Activated CD8-positive, alpha-beta memory T cell treated with anti-CD3 and anti-CD28 coated beads for 1 hour (primary cell): ENCODE measurements at regions not wholly inside any gene's neighbourhood (a gene's known extent, or its start where the extent isn't known, plus 50 kb on each side); places are given as distances from the start of the nearest gene placed in this dataset.
"Not testable (repeated sequence)": the region's sequence is repeated elsewhere in the genome, so short reads cannot be mapped to it uniquely, and the experiment has no call there.

Experiments used
- DNase-seq, 2 donors: peaks; one replicate each; pipeline ENCODE4 v3.0.0-alpha.2; 2020; ENCODE audit warnings: low read depth in 1 of 2; ENCODE audit errors: extremely low read depth in 1 of 2

DNA sequence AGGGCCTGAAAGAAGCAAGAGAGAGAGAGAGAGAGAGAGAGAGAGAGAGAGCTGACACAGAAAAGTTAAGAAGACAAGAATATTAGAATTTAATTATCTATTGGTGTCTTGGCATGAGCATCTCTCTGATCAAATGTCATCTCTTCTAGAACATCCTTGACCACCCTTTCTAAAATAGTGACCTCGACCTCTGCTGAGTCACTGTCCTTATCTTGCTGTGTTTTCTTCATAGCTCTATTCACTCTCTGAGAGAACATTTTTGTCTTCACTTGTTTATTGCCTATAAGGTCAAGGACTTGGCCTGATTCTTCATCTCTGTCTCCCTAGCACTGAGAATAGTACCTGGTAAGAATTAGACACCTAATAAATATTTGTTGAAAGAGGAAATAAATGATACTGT lies 383.8 kb upstream of the RPS23 start:
- DNase-seq: no peak

DNA sequence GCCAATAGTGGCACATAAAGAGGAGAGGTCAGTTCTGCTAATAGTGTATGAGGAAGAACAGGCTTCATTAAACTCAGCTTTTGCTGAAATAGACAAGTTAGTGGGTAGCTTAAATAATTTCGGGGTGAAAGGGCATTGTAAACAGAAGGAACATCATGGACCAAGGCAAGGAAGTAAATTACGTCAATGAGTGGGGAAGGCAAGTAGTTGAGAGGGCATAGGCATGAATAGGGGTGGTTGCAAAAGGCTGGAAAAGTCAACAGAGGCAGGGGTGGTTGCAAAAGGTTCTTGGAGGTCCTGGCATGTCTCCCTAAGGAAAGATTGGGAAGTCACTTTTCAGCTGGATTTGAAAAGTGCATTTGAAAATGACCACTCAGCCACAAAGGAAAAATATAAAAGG lies 383.3 kb upstream of the RPS23 start:
- no peak for DNase-seq

DNA sequence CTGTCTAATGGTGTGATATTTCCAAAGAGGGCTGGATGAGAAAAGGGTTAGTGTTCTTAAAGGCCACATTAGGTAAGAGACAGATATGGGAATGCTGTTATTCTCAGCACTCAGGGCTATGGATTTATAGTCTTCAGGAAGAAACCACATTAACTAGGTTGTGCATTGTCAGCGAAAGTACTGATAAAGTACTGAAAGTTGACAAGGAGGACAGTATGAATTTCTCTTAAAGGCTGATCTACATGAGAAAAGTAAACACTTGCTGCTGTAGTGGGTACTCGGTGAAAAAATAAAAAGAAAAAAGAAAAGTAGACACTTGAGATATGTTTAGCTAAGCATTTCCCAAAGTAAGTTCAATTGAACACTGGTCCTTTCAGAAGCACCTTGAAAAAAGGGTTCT lies 381.0 kb upstream of the RPS23 start:
- no peak for DNase-seq

DNA sequence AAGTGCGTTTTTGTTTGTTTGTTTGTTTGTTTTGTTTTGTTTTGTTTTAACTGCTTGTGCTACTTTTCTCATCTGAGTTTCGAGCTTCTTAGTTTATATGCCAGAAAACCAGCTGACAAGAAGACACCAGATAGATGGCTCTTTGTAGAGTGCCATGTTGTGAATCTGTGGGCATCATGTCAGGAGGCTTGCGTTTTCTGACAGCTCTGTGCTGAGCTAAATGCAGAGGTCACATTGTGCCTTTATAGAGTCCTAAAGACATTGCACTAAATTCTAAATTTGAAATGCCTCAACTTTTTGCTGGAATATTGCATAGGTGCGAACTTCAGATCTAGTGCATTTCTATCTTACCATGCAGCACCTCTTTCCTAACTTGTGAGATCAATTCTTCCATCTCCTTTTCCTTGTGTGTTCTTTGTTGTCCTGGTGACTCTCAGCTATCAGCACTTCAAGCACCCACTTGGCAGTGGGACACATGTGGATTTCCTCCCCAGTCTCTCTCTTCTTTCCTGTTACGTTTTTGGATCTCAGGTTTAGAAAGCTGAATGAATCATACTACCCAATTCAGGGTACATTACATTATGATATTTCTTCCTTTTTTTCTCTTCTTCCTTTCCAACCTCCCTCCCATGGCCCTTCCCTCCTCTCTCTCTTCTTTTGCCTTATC lies 379.0 kb upstream of the RPS23 start:
- DNase-seq: no peak

DNA sequence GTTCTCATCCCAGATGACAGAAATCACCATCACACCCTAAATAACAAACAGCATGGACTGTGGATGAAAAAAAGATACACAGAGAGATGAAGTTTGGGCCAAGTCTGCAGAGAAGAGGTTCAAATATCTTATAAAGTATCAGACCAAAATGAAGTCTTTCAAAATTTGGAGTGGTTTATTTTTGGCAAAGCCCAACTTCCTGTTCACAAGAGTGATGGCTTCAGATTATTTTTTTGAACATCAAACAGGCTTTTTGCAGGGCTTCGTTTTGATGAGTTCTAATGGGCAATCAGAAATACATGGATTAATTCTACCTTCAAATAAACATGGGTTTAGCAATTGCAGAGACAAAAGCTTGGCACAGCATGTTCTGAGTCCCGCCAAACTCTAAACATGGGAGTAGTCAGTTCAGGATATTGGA lies 378.2 kb upstream of the RPS23 start:
- no peak for DNase-seq

DNA sequence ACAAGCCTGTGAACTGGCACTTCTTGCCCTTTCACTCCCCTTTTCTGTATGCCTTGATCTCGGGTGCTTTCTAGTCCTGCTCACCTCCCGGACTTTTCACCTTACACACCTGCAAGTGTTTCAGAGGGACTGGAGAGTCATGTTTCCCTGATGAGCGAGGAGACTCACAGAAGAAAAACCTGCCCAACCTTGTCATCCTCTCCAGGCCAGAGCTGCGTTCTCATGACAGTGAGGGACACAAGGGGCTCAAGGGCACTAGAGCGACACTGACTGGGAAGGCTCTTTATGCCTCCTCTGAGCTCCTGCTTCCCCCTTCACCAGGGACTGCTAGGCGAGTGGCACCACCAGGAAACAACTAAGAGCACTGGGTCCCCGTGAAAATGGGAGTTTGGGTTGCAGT lies 376.9 kb upstream of the RPS23 start:
- DNase-seq: no peak

DNA sequence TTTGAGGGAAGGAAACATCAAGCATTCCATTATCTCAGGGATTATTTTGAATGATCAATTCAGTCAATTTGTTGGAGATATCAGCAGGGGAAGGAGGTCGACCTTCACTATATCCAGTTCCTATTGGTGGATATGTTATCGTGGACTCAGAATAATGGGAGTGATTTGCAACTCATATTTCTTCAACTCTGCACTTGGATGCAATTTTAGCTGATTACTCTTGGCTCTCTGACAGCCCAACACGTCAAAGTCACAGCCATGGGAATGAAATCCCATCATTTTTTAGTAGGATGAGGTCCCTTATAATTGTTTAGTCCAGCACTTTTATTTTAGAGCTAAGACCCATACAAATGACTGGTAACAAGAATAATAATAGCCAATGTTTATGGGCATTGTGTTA lies 371.8 kb upstream of the RPS23 start:
- DNase-seq: no peak

DNA sequence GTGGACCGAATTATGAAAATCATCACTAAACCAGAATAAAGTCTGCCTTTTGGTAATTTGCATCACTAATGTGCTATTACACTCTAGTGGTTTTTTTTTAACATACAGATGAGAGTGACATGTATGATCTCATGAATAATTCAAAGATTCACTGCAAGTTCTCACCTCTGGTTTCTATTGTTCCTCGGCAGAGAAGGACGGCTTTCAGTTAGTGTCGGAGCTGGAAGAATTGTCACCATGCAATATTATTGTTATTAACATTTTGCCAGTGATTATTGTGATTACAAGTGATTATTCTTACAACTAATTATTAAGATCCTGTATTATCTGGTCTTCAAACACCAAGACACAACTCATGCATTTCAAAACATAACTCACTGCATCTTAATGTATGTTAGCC lies 366.6 kb upstream of the RPS23 start:
- no peak for DNase-seq

DNA sequence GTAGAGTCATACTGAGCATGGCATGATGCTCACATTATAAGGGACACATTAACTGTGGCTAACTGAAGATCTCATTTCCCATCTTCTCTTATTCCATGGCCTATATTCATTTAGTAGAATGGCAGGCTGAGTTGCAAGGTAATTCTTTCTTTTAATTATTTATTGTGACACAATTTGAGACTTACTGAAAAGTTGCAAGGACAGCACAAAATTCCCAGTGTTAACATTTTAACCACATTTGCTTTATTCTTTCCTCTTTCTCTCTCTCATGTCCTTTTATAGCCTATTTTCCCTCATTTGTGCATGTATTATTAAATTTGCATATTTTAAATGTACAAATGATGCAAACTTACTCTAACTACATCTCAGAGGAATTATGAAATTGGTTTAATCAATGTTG lies 366.1 kb upstream of the RPS23 start:
- DNase-seq: no peak

DNA sequence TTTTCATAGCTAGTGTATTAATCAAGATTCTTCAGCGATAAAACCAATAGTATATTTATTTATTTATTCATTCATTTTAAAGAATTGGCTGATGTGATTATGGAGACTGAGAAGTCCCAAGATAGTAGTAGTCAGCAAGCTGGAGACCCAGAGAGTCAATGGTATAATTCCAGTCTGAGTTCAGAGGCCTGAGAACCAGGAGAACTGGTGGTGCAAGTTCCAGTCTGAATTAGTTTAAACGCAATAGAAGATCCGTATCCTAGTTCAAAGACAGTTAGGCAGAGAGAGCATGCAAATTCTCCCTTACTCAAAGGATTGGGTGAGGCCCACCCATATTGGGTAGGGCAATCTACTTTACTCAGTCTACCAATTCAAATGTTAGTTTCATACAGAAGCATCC lies 364.2 kb upstream of the RPS23 start:
- DNase-seq: no peak

DNA sequence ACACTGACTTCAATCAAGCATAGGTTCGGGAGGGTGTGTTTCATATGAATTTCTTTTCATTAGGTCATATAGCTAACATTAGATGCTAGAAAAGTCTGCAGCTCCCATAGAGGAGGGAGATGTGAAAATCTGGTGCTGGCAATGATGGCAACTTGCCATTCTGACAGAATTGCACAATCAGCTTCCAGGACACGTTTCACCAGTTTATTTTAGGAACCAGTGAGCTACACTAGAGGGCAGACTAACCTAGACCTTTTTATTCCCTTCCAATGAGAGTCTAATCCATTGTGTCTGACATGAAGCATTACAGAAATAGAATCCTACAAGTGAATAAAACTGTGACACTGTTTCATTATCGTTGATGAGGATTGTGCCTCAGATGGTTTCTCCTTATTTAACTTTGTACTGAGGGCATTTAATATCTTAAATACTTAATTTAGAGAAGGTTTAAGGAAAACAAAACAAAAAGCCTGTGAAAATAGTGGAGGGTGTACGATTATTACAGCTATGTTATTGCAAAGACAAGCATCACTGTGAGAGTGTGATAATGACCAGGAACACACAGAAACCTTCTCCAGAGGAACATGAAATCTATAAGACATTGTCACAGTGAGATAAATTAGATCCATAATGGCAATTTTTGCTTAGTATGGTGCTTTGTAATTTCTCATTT lies 363.3 kb upstream of the RPS23 start:
- no peak for DNase-seq

DNA sequence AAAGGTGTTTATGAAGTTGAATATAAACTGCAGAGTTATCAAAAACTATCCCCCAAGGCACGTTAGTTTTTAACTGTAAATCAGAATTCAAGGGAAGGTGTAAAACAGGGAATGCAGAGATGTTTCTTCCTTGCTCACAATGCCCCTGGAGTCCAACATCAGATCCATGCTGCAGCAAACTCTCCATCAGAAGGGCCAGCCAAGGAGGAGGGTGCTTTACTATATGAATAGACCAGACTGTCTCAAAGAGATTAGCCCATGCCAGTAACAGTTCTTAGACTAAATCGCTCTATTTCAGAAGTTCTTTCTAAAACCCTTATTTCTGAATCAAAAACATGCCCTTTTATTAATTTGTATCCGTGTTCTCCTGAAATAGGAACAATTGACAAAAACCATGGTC lies 362.8 kb upstream of the RPS23 start:
- no peak for DNase-seq

DNA sequence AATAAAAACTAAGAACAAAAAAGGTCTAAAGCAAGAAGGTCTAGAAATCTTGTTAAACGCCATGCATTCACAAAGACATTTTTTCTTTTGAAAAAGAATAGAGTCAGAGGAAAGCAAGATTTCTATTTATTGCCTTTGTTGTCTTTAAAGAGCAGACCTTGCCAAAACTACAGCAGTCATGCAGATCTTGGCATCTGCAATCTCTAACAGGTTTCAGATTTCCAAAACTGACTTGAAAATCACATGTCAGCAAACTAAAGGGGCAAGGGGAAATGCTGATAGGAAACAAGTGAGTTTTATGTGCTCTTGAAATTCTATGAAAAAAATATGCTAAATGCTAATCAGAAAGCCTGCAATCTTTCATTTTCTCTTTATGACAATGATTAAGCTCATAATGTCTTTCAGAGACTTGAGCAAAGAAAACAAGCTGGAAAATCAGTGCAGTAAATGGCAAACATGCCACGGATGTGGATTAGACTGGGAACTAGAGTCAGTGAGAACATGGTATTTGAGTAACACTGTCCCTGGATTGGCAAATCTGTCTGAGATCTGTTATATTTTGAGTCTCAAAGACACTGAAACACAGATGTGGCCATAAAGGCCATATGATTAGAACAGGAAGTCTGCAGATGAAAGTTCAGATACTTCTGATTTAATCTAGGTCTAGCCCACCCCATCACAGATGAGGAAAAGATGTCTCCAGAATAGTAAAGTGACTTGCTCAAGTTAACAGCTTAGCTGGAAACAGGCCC lies 361.4 kb upstream of the RPS23 start:
- DNase-seq: no peak

DNA sequence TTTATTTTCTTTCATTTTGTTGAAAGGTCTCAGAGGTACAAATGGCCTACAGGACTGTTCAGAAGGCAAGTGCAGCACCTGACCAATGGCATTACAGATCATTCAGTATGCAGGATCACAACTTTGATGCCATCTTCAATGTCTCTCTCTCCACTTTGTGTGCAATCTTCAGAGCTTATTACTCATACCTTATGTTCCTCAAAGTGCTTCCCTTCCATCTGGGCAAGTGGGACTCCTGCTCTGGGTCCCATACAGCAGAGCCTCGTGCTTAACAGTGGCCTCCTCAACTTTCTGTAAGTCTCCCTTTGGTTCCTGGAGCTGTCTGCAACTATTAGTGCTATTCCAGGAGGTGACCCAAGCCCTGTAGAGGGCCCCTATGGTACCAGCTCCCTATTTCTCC lies 358.4 kb upstream of the RPS23 start:
- DNase-seq: no peak

DNA sequence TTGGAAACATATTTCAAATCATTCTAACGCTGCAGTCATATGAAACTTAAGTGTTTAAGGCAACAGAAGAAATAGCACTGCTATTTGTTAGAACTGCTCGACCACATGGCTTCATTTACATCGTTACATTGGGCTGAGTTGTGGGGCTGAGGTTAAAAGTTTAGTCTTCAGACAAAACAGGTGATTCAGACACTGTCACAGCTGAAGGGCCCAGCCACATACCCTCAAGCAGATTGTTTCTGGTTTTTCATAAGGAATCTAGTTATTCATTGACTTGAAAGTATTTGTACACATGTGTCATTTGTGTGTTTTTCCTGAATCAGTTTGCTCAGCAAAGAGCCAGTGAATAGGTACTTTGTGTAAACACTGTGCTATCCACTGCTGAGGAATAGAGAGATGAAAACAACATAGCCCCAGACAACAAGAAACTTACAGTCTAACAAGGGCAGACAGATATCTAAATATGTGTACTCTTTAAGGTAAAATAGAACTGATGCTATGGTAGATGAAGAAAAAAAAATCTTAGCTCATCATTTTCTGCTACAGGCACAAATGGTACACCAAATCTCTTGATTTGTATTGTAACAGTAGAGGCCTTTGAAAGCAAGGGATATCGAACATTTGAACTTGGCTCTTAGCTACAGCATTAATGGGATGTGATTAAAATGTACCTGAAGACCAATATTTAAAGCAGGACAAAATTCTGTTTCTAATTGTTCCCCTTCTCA lies 357.6 kb upstream of the RPS23 start:
- no peak for DNase-seq

DNA sequence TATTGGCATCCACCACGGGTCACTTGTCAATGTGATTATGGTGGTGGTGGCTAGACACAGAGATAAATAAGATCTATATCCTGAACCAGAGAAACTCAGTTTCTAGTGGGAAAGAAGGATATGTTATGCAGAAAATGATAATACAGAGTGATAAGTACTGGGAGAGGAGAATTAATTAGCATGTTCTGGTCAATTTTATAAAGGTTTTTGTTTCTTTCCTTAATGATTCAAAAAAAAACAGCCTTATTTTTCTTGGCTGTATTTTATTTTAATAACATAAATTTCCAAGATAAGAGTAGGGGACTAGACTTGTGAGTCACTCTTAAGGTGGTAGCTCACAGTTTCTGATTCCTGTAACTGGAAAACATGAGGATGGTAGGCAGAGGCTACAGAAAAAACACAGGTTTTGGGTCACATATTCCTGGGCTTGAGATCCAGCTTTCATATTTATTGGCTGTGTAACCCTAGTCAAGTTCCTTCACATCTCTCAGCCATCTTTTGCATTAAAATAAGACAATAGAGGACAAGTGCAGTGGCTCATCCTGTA lies 350.3 kb upstream of the RPS23 start:
- DNase-seq: no peak

DNA sequence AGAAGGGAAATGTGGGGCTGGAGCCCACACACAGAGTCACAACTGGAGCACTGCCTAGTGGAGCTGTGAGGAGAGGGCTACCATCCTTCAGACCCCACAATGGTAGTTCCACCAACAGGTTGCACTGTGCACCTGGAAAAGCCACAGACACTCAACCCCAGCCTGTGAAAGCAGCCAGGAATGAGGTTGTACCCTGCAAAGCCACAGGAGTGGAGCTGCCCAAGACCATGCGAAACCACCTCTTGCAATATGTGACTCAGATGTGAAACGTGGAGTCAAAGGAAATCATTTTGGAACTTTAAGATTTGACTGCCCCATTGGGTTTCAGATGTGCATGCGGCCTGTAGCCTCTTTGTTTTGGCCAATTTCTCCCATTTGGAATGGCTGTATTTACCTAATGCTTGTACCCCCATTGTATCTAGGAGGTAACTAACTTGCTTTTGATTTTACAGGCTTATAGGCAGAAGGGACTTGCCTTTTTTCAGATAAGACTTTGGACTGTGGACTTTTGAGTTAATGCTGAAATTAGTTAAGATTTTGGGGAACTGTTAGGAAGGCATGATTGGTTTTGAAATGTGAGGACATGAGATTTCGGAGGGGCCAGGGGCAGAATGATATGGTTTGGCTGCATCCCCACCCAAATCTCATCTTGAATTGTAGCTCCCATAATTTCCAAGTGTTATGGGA lies 348.9 kb upstream of the RPS23 start:
- not testable (repeated sequence) for DNase-seq

DNA sequence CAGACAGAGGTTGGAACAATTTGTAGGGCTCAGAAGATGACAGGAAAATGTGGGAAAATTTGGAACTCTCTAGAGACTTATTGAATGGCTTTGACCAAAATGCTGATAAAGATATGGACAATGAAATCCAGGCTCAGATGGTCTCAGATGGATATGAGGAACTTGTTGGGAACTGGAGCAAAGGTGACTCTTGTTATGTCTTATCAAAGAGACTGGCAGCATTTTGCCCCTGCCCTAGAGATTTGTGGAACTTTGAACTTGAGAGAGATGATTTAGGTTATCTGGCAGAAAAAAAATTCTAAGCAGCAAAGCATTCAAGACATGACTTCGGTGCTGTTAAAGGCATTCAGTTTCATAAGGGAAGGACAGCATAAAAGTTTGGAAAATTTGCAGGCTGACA lies 347.9 kb upstream of the RPS23 start:
- DNase-seq: not testable (repeated sequence)

DNA sequence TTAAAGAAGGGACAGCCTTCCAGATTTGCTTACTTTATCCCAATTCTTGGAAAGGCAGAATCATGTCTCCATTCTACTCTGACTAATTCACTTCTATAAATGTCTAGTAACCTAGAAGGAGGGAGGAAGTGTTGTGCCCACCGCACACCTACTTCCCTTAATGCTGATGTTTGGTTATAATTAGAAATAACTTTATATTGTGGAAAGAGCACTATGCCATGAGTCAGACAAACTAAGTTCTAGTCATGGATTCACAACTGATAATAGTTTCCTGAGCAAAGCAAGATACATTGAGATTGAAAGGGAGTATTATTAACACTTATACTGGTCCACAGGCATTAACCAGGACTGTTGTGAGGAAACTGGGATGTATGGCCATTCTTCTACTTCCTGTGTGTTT lies 345.9 kb upstream of the RPS23 start:
- no peak for DNase-seq

DNA sequence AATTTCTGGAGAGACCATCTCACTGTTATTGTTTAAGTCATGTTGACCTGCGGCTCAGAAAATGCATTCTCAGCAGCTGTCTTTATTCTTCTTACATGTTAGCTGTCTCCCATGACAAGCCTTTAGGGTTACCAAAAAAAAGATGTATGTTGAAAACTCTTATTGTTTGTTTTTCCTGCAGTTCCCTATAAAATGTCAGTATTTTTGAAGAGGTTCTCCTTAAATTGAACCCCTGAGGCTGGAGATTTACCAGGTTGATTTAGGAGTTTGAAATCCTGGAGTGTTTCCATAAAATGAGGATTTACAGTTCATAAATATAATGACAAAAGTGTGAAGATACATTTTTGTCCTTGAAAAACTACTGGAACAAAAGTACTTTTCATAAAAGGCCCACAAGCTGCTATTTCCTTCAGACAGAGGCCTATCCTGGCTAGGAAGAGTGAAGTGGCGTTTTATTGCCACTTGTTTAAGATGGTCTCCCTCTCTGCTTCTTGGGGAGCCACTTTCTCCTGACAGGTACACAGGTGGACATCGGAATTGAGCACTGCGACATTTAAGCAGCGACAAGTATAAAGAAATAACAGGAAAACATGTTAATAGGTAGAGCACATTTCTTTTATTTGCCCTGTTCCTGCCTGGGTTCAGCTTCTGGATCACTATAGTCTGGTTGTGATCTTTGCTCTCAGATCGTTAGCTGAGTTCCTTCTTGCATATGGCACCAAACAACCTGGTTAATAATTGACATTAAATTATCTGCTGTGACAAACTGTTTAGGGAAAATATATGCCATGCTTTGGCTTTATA lies 344.8 kb upstream of the RPS23 start:
- DNase-seq: no peak
